GM20000 (cell line): ENCODE measurements at regions not wholly inside any gene's neighbourhood (a gene's known extent, or its start where the extent isn't known, plus 50 kb on each side); places are given as distances from the start of the nearest gene placed in this dataset.

Experiments
- DNase-seq: peaks from one replicate; pipeline ENCODE4 v3.0.0; 2012; ENCODE audit warnings: low spot score
- TF ChIP-seq, protein P1 (sequence below): IDR thresholded peaks from 2 replicates; pipeline ENCODE4 v1.5.1; 2012; ENCODE audit warnings: mild to moderate bottlenecking, control low read depth; ENCODE audit errors: extremely low read depth, missing control alignments

DNA sequence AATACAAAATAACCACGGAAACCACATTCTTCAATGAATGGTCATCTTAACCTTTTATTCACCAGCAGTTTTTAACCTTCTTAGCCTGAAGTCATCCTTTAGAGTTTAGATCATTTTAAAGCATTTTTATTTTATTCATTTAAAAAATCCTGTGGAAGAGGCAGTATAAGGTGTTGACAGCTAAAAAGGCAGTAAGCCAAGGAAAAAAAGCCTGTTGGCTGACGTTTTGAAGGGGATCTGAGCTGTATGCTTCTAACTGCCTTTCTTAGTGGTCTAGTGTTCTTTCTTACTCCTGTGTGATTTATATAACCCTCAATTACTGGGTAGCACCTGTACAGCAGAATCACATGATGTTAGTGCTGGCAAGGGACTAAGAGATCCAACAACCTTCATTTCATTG is 438.3 kb upstream of the SEL1L start:
- TF ChIP-seq, protein P1, sequence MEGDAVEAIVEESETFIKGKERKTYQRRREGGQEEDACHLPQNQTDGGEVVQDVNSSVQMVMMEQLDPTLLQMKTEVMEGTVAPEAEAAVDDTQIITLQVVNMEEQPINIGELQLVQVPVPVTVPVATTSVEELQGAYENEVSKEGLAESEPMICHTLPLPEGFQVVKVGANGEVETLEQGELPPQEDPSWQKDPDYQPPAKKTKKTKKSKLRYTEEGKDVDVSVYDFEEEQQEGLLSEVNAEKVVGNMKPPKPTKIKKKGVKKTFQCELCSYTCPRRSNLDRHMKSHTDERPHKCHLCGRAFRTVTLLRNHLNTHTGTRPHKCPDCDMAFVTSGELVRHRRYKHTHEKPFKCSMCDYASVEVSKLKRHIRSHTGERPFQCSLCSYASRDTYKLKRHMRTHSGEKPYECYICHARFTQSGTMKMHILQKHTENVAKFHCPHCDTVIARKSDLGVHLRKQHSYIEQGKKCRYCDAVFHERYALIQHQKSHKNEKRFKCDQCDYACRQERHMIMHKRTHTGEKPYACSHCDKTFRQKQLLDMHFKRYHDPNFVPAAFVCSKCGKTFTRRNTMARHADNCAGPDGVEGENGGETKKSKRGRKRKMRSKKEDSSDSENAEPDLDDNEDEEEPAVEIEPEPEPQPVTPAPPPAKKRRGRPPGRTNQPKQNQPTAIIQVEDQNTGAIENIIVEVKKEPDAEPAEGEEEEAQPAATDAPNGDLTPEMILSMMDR: no peak

DNA sequence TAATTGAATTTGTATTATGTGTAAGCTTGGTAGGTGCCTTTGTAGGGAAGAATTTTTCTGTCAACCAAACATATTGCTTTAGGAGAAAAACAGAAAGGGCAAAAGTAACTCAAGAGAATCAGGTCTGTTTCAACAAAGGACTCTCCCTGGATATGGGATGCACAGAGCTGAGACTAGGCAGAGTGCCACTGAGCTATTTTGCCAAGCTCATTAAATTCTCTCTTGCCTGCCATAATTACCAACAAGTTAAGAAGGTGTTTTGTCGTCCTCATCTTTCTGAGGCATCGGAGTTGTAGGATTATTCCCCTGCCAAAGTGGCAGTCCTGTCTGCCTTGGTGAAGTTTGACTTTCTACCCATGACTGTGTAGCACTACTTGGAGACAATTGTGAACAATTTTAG is 438.9 kb upstream of the SEL1L start:
- no peak for DNase-seq
- TF ChIP-seq, protein P1: no peak

More for the DNA sequence above, 438.3 kb upstream of the SEL1L start:
- no peak for DNase-seq

DNA sequence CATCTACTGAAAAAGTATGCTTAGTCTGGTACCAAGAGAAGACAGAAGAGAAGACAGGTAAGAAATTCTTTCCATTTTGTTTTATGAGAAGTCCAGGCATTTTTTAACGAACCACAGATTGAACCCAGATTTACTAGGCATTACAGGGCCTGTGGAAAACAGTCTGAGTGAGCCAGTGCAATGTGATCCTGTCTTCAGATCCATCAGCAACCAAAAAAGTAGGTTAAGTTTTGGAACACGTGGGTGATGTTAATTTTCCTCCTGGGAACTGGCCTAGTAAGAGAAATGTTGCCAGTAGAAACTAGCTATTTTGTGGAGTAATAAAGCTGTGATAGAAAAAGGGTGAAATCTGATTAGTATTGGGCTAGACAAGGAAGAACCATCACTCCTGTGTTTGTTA is 440.9 kb upstream of the SEL1L start:
- no peak for DNase-seq
- TF ChIP-seq, protein P1: no peak

DNA sequence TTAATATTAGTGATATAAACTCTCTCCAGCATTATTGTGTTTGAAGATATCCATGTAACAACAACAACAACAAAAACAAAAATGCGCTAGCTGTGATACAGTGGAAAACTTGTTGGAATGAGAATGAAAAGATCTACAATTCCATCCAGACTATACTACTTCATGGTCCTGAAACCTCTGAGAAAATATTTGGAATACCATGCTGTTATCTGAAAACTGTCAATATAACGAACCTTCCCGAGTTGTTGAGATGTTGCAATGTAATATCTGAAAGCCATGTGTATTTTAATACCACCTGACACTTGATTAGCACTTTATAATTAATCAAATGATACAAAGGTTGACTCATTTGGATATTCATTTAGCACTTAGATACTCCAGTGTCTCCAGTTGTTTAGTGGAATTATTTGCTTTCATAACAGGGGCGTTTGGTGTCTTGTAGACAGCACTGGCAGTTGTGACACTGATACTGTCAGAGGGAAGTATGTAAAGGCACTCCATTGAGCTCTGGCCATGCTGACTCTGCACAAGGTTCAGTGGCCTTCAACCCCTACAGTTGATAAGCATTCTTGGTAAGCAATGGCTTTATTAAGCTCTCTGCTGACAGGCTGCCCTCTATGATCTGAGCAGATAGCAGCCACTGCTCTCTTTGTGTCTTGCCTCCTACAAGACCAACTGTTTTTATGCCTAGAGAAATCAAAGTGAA is 447.1 kb upstream of the SEL1L start:
- TF ChIP-seq, protein P1: no peak
- no peak for DNase-seq

DNA sequence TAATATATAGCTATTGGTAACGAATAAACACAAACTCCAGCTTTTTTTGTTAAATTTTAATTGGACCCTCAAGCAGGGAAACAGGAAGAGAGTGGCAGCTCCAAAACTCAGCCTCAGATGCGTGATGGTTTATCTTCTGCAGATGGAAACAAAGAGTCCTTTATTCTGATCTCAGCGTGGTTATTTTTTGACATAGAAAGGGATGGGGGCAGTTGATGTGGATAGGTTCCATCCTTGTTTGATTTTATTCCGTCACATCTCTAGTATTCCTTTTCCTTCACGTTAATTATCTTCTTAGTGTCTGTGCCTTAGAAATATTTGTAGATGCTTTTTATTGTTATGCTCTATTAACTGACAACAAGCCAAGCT is 447.6 kb upstream of the SEL1L start:
- no peak for DNase-seq
- TF ChIP-seq, protein P1: no peak

DNA sequence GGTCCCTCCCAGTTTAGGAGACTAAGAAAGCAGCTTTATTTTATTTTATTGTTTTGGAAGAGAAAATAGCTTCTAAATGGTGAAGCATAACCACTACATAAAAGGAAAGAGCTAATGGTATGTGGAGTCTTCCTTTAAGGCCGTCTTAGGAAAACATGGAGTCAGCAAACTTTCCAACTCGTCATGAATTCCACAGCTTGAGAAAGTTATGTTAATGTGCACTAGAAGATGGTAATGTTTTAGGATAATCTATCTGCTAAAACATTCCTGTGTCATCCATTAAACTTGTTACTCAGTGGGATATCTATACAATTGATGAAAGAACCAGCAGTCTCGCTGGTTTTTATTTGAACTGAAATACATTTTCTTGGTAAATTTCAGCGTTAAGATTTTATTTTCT is 448.4 kb upstream of the SEL1L start:
- no peak for DNase-seq
- TF ChIP-seq, protein P1: no peak

DNA sequence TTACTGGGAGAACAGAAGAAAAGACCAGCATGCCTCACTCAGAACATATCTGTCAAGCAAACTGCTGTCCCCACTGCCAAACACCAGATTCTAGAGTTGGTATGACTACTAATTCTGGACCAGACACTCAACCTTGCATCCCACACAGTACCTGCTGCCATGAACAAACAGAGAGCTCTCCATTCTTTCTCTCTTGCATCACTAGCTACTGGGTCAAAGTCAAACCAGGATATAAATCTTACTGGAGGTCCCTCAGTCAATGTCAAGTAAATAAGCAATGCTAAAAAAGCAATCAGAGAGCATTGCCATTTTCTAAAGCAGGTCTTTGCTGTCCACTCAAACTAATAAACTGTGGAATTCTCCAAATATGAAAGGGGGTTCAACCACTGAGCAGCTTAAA is 452.4 kb upstream of the SEL1L start:
- DNase-seq: no peak
- TF ChIP-seq, protein P1: no peak
